SU-DHL-6 (cell line): ENCODE measurements at regions not wholly inside any gene's neighbourhood (a gene's known extent, or its start where the extent isn't known, plus 50 kb on each side); places are given as distances from the start of the nearest gene placed in this dataset.

Experiments
- H2AFZ ChIP-seq: fragments of 200-600 bp; sonication (generic); 2 replicates; pipeline ENCODE4 v1.6.1; 2014; ENCODE audit warnings: low read depth, mild to moderate bottlenecking, moderate library complexity, mixed read lengths, antibody characterized with exemption, low read length; ENCODE audit not compliant: severe bottlenecking
- H3F3A ChIP-seq: fragments of 200-600 bp; shearing (Covaris generic); 2 replicates; pipeline ENCODE4 v1.6.0; 2016; ENCODE audit warnings: antibody characterized with exemption, mild to moderate bottlenecking; ENCODE audit not compliant: insufficient read depth
- H3K27ac ChIP-seq: fragments of 200-600 bp; sonication (generic); 2 replicates; pipeline ENCODE4 v1.5.1; 2016; ENCODE audit warnings: low read depth, mild to moderate bottlenecking, low read length, moderate library complexity, mixed read lengths
- H3K27me3 ChIP-seq: fragments of 200-600 bp; sonication (generic), shearing (Covaris generic); 2 replicates; pipeline ENCODE4 v1.6.0; 2014; ENCODE audit warnings: mild to moderate bottlenecking, low read length
- H3K36me3 ChIP-seq: fragments of 200-600 bp; sonication (generic); 2 replicates; pipeline ENCODE4 v1.6.1; 2014; ENCODE audit warnings: mild to moderate bottlenecking, low read length, mixed read lengths
- H3K4me2 ChIP-seq: fragments of 300-600, 200-600 bp; shearing (Covaris generic), sonication (generic); 2 replicates; pipeline ENCODE4 v1.6.0; 2014; ENCODE audit warnings: low read length, low read depth, mild to moderate bottlenecking; ENCODE audit not compliant: poor library complexity, severe bottlenecking
- H3K4me3 ChIP-seq: fragments of 200-600 bp; sonication (generic); 2 replicates; pipeline ENCODE4 v1.5.1; 2014; ENCODE audit warnings: antibody characterized with exemption, low read length, mild to moderate bottlenecking, mixed read lengths; ENCODE audit not compliant: insufficient read depth, poor library complexity, severe bottlenecking
- H3K79me2 ChIP-seq: fragments of 200-600 bp; sonication (generic); 2 replicates; pipeline ENCODE4 v1.6.1; 2014; ENCODE audit warnings: mild to moderate bottlenecking, low read length, moderate library complexity; ENCODE audit not compliant: insufficient read depth
- H3K9ac ChIP-seq: fragments of 200-600 bp; sonication (generic); 2 replicates; pipeline ENCODE4 v1.7.0; 2014; ENCODE audit warnings: mild to moderate bottlenecking, low read length
- H3K9me2 ChIP-seq: fragments of 200-600 bp; sonication (generic); replicated peaks from 2 replicates; pipeline ENCODE4 v1.6.1; 2014; ENCODE audit warnings: low read length; ENCODE audit not compliant: insufficient read depth
- H3K9me3 ChIP-seq: fragments of 200-600 bp; sonication (generic); 2 replicates; pipeline ENCODE4 v1.6.1; 2014; ENCODE audit warnings: low read length, mixed read lengths; ENCODE audit not compliant: insufficient read depth
- H4K20me1 ChIP-seq: fragments of 200-600 bp; sonication (generic); 2 replicates; pipeline ENCODE4 v1.6.1; 2014; ENCODE audit warnings: low read depth, mild to moderate bottlenecking, antibody characterized with exemption, low read length, moderate library complexity, mixed read lengths
- CTCF ChIP-seq: fragments of 200-600 bp; sonication (generic); IDR thresholded peaks from one replicate; pipeline ENCODE4 v1.5.1; 2017; ENCODE audit warnings: antibody characterized with exemption, mild to moderate bottlenecking, low read length, moderate library complexity; ENCODE audit not compliant: insufficient read depth, poor library complexity, severe bottlenecking
- EZH2phosphoT487 ChIP-seq: fragments of 200-600 bp; sonication (generic), shearing (Covaris generic); conservative IDR thresholded peaks from 2 replicates; pipeline ENCODE4 v1.6.1; 2018; ENCODE audit warnings: mild to moderate bottlenecking, antibody characterized with exemption, low read length, moderate library complexity, mixed read lengths

- Histone ChIP-seq H4K20me1 (no peaks in the 10 kb centered on the region), H3K79me2 (no peaks in the 10 kb centered on the region), H3F3A (no peaks in the 10 kb centered on the region), H3K9ac (no peak overlapping the region), H3K9me3 (no peaks in the 10 kb centered on the region), H3K27ac (no peak overlapping the region), H2AFZ (no peak overlapping the region), H3K36me3 (no peaks in the 10 kb centered on the region), H3K27me3 (no peaks in the 10 kb centered on the region), H3K4me2 (peak overlapping the region; percentile 3), H3K4me3 (no peak overlapping the region), H3K9me2 (no peaks in the 10 kb centered on the region)
- TF ChIP-seq EZH2phosphoT487 (no peak), CTCF (no peak)
Observed at GRCh38 chr9:31445357-31445756, 939.1 kb upstream of the ACO1 start.

DNA sequence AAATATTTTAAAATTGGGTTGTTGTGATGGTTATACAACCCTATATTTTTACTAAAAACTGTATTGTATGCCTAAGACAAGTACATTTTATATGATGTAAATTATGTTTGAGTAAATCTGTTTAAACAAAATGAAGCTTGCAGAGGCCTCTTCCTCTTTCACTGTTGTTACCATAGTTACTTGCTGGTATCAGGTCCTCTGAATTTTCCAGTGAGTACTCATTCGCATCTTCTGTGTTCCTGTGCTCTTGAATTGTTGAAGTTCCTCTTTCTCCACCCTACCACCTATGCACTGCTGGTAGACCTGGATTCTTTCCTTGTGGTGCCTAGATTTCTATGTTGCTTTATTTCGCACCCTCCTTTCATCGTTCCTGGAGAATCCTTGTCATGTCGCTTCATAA is 938.5 kb upstream of the ACO1 start:
- TF ChIP-seq CTCF = no peak
- no peak for TF ChIP-seq EZH2phosphoT487
- Histone ChIP-seq H2AFZ (no peak overlapping the region), H3K9me3 (no peaks in the 10 kb centered on the region), H3K27ac (no peak overlapping the region), H3F3A (no peaks in the 10 kb centered on the region), H3K4me3 (no peak overlapping the region), H3K79me2 (no peaks in the 10 kb centered on the region), H3K9me2 (no peaks in the 10 kb centered on the region), H4K20me1 (no peaks in the 10 kb centered on the region), H3K9ac (no peak overlapping the region), H3K27me3 (no peaks in the 10 kb centered on the region), H3K4me2 (peak overlapping the region; percentile 3), H3K36me3 (no peaks in the 10 kb centered on the region)

GRCh38 chr9:31467075-31467474 is 917.4 kb upstream of the ACO1 start:
- Histone ChIP-seq H3K4me2 (no peak overlapping the region), H3K4me3 (no peak overlapping the region), H3K36me3 (no peaks in the 10 kb centered on the region), H3K9me2 (no peaks in the 10 kb centered on the region), H3K27me3 (no peaks in the 10 kb centered on the region), H3K79me2 (no peaks in the 10 kb centered on the region), H3K27ac (no peak overlapping the region), H3F3A (no peaks in the 10 kb centered on the region), H3K9ac (no peak overlapping the region), H3K9me3 (peaks cover 7% of the 10 kb centered on the region; the same call in 1 of the 2 replicates), H2AFZ (no peak overlapping the region), H4K20me1 (no peaks in the 10 kb centered on the region)
- TF ChIP-seq EZH2phosphoT487 (no peak), CTCF (no peak)
